Skin epidermis (tissue), 12 donors: ENCODE measurements at regions not wholly inside any gene's neighbourhood (a gene's known extent, or its start where the extent isn't known, plus 50 kb on each side); places are given as distances from the start of the nearest gene placed in this dataset.
"Not testable (repeated sequence)": the region's sequence is repeated elsewhere in the genome, so short reads cannot be mapped to it uniquely, and the experiment has no call there.

ENCODE experiments used
- H3K27ac ChIP-seq, 21 experiments: fragments of 200-600 bp; sonication (generic) in 11 of 21; one replicate each; pipeline ENCODE4 v1.5.0; 2020; ENCODE audit warnings: mild to moderate bottlenecking in 3 of 21, inconsistent platforms in 2 of 21, moderate library complexity in 2 of 21
- H3K4me3 ChIP-seq, 7 experiments: fragments of 200-600 bp; sonication (generic) in 2 of 7; one replicate each; pipeline ENCODE4 v1.5.0; 2020; ENCODE audit warnings: inconsistent platforms in 2 of 7, mild to moderate bottlenecking in 2 of 7, moderate library complexity in 1 of 7

DNA sequence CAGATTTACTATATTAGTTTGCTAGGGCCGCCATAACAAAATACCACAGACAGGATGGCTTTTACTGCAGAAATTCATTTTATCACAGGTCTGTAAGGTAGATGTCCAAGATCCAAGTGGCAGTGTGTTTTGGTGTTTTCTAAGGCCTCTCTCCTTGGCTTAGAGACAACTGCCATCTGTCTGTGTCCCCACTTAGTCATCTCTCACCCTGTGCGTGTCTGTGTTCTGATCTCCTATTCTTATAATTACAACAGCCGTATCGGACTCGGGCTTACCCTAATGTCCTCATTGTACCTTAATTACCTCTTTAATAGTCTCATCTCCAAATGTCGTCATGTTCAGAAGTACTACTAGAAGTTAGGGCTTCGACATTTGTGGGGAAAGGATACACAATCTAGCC, 362.3 kb upstream of the CDH19 start:
- Histone ChIP-seq H3K27ac (no peak overlapping the region), H3K4me3 (no peak overlapping the region)

DNA sequence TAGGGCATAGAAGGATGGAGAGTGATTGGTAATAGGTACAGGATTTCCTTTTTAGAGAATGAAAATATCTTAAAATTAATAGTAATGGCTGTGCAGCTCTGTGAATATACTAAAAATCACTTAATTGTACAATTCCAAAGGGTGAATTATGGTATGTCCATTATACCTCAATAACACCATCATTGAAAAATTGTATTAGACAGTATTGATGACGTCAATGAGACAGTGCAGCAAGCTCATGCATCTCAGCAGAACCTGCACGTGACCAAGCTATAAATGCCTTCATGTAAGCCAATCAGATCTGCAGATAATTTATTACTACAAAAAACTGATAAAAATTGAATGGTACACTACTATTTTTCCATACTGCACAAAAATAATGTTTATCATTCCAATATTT, 354.4 kb upstream of the CDH19 start:
- no peak overlapping the region for H3K27ac ChIP-seq
- no peak overlapping the region for H3K4me3 ChIP-seq

- H3K27ac ChIP-seq = no peak overlapping the region
- H3K4me3 ChIP-seq = no peak overlapping the region
These were observed 347.9 kb upstream of the CDH19 start for GRCh38 chr18:66951750-66952149.

GRCh38 chr18:66949419-66949818, 345.5 kb upstream of the CDH19 start:
- H3K27ac ChIP-seq = no peak overlapping the region
- H3K4me3 ChIP-seq = no peak overlapping the region

DNA sequence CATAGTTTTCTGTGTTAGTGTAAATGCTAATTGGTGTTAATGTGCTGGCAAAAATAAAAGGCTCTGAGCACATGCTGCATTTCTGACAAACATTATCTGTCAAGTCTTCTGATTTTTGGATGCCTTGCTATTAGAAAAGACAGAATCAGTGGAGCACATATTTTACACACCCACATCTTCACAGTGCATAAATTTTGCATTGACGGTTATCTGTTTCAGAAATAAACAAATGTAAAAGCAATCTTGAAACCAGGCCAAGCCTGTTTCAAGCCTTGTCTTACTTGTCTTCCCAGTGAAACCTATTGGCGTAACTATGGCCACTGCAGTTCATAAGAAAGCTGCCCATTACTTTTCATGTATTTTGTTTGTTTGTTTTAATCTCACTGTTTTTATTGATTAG, 333.7 kb upstream of the CDH19 start:
- no peak overlapping the region for H3K27ac ChIP-seq
- no peak overlapping the region for H3K4me3 ChIP-seq

DNA sequence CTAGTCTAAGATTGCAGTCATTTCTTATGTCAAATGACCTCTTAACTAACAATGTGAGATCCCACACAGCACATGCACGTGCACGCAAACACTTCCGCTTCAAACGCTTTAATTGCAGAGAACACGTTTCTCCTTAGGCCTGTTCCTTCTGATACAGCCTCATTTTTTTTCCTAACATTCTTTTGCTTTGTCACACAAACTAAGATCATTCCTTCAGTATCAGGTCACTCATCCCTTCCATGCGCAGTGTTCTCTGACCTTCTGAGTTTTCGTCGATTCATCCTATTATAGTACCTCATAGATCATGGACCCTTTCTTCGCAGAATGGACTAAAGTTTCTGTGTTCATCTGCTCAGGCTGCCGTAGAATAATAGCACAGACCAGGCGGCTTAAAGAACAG, 327.1 kb upstream of the CDH19 start:
- no peak overlapping the region for H3K4me3 ChIP-seq
- no peak overlapping the region for H3K27ac ChIP-seq

GRCh38 chr18:66916834-66917233, 312.9 kb upstream of the CDH19 start:
- Histone ChIP-seq H3K27ac (no peak overlapping the region), H3K4me3 (no peak overlapping the region)

DNA sequence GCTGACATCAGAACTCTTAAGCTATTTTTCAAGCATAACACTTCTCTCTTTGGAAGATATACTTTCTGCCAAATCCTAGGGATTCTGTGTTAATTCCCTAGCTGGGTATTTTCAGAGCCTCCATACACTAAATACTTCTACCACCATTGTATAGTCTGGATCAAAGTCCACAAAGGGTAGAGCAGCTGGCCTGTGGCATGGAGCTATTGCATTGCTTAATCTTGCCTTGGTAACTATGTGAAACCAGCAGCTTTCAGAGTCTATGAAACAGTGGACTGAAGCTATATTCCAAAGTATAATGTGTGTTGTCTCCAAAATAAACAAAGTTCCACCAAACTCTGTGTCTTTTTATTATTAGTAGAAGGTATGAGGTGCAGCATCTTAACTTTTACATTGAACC, 296.9 kb upstream of the CDH19 start:
- Histone ChIP-seq H3K27ac (no peak overlapping the region), H3K4me3 (no peak overlapping the region)

DNA sequence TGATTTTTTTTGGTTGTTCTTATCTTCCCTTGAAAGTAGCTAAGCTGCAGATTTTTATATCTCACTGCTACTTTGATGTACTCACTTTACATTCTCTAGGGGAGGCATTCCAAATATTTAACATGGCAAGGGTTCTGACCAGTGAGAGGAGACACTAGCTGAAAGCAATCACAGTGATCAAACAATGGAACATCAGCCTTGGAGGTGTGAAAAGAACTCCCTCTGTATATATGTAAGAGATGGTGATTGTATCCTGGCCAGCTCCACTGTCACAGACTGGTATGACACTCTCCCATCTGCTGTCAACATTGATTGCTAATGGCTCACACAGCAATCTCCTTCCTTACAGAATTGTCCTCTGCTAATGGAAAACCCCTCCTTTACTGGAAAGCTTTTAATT, 291.7 kb upstream of the CDH19 start:
- Histone ChIP-seq H3K4me3 (no peak overlapping the region), H3K27ac (no peak overlapping the region)

DNA sequence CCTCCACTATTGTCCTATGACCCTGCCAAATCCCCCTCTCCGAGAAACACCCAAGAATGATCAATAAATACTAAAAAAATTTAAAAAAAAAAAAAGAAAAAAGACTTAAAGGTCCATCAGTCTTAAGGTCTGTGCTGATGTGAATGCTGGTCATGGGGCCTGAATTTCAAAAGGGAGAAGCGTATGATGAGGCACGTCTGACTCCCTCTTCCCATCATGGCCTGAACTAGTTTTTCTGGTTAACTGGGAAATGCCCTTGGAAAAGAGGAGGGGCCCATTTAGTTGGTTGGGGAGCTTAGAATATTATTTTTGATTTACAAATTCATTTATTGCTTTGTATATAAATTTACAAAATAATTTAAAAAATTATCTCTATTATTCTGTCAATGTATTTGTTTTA, 291.0 kb upstream of the CDH19 start:
- no peak overlapping the region for H3K4me3 ChIP-seq
- no peak overlapping the region for H3K27ac ChIP-seq

DNA sequence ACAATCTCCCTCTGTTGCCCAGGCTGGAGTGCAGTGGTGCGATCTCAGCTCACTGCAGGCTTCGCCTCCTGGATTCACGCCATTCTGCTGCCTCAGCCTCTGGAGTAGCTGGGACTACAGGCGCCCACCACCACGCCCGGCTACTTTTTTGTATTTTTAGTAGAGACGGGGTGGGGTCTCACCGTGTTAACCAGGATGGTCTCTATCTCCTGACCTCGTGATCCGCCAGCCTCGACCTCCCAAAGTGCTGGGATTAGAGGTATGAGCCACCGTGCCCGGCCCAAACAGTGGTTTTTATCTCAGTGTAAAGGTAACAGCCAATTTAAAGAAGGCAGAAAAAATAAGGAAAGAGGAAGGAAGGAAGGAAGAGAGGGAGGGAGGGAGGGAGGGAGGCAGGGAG, 288.5 kb upstream of the CDH19 start:
- not testable (repeated sequence) for H3K27ac ChIP-seq, H3K4me3 ChIP-seq

GRCh38 chr18:66874812-66875474, 271.1 kb upstream of the CDH19 start:
- H3K4me3 ChIP-seq = no peak overlapping the region
- no peak overlapping the region for H3K27ac ChIP-seq

DNA sequence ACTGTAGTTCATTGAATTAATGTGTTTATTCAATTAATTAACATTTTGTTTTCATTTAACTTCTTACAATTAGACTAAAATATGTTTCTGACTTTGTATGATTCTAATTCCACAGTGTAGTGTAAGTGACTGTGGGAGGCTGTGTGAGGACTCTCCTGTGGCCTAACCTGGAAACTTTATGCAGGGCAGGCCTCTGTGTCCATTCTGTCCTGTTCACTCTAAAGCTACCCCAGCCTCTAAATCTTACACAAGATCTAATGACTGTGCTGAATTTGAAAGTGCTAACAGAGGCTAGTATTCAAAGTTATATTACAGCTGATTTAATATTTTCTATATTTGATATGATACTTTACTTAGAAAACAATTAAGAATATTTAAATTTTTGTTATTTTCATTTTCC, 270.5 kb upstream of the CDH19 start:
- H3K27ac ChIP-seq = no peak overlapping the region
- H3K4me3 ChIP-seq = no peak overlapping the region

DNA sequence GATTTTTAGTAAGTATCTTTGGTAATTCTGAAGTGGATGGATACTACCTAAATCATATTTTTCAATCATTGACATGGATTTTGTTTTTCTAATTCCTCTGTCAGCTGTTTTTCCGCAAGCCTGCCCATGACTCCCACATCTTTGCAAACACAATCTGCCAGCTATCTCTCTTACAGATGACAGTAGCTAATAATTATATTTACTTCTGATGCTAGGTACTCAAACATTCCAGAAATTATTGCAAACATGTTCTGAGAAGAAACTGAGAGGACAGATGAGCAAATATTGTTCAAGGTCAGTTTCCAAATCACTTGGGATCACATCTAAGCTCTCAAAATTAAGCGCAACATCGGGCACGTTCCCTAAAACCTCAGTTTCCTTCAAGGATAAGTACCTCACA, 270.0 kb upstream of the CDH19 start:
- H3K4me3 ChIP-seq = no peak overlapping the region
- no peak overlapping the region for H3K27ac ChIP-seq

GRCh38 chr18:66872277-66872676, 268.4 kb upstream of the CDH19 start:
- Histone ChIP-seq H3K27ac (no peak overlapping the region), H3K4me3 (no peak overlapping the region)

- H3K4me3 ChIP-seq = no peak overlapping the region
These were observed 263.8 kb upstream of the CDH19 start for GRCh38 chr18:66867653-66868052.

DNA sequence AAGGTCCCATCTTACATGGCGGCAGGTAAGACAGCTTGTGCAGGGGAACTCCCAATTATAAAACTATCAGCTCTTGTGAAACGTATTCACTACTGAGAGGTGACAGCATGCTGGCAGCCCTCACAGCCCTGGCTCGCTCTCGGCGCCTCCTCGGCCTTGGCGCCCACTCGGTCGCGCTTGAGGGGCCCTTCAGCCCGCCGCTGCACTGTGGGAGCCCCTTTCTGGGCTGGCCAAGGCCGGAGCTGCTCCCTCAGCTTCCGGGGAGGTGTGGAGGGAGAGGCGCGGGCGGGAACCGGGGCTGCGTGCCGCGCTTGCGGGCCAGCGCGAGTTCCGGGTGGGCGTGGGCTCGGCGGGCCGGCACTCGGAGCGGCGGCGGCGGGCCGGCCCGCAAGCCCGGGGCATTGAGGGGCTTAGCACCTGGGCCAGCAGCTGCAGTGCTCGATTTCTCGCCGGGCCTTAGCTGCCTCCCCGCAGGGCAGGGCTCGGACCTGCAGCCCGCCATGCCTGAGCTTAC, 262.6 kb upstream of the CDH19 start:
- H3K4me3 ChIP-seq, H3K27ac ChIP-seq: not testable (repeated sequence)

More at GRCh38 chr18:66867653-66868052, 263.8 kb upstream of the CDH19 start:
- no peak overlapping the region for H3K27ac ChIP-seq

DNA sequence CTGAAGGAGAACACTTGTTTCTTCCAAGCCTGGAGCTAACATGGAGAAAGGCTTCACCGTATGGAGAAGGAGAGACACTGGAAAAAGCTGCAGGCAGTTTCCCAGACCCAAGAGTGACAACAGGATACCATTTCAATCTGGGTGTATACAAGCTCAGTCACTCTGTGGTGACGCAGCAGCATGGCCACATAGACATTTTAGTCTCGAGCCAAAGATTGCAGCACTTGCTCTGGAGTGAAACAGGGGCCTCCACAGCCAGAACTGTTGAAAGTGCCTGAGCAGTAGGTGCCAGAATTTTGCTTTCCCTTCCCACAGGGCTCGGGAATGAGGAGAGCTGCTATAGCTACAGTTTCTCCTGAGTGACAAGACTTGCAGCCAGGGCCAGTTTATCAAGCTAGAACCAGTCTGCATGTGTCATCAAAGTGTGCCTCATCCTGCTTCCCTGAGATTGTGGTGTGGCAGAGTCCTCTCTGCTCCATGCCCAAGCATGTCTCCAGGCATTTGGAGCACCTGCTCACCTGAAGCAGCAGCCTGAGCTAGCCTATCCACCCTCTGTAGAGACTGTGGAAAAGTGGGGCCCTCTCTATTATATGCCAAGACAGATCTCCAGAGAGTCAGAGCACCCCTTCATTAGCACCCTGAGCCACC, 234.6 kb upstream of the CDH19 start:
- Histone ChIP-seq H3K4me3 (no peak overlapping the region), H3K27ac (no peak overlapping the region)

GRCh38 chr18:66833646-66834045, 229.8 kb upstream of the CDH19 start:
- no peak overlapping the region for H3K4me3 ChIP-seq
- no peak overlapping the region for H3K27ac ChIP-seq

DNA sequence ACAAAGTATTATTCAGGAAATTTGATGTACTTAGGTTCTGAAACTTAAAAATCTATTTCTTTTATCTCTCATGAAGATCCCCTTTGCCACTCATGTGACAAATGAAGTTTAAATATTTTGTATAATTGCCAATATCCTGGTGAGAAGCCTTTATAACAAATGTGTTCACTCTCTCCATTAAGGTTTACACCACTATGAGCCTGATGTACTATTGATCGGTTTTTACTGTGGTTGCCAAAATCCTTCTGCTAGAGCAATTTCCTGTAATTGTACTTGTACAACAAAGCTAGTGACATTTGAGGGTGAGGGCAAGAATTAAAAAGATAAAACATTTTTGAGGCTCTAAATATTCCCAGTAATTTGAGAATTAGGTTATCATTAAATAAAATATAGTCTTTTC, 222.3 kb upstream of the CDH19 start:
- no peak overlapping the region for H3K27ac ChIP-seq
- H3K4me3 ChIP-seq = no peak overlapping the region

DNA sequence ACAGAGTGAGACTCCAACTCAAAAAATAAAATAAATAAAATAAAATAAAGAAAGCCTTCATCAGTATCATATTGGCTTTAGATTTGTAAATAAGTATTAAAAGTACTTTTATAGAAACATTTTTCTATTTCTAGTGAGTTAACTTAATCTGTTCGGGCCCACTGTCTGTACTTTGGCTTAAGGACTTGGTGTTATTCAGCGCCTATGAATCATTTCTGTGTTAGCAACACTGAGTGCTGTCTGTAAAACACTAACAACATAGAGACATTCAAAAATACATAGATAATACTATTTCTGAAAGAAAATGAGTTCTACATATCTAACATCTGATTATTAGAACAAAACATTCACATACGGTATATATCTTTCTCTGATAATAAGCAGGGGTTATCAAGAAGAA, 221.5 kb upstream of the CDH19 start:
- Histone ChIP-seq H3K4me3 (no peak overlapping the region), H3K27ac (no peak overlapping the region)

GRCh38 chr18:66819235-66819634, 215.3 kb upstream of the CDH19 start:
- H3K27ac ChIP-seq = no peak overlapping the region
- H3K4me3 ChIP-seq = no peak overlapping the region
